Activated CD4-positive, alpha-beta memory T cell treated with anti-CD3 and anti-CD28 coated beads for 36 hours (primary cell): ENCODE measurements at regions not wholly inside any gene's neighbourhood (a gene's known extent, or its start where the extent isn't known, plus 50 kb on each side); places are given as distances from the start of the nearest gene placed in this dataset.
"Not testable (repeated sequence)": the region's sequence is repeated elsewhere in the genome, so short reads cannot be mapped to it uniquely, and the experiment has no call there.

ENCODE experiments used
- CTCF ChIA-PET: fragments of 350-600 bp; sonication (Branson Sonifier 250); formaldehyde crosslinking; loops from one replicate; lab custom pipeline; 2021; ENCODE audit warnings: antibody characterized with exemption, inconsistent platforms; lab: Charles Lee
- POLR2A ChIA-PET: fragments of 350-600 bp; sonication (Branson Sonifier 250); formaldehyde crosslinking; loops from one replicate; lab custom pipeline; 2021; ENCODE audit warnings: antibody characterized with exemption; lab: Charles Lee
- DNase-seq: peaks from one replicate; pipeline ENCODE4 v3.0.0-alpha.2; 2020
- H3K27ac Mint-ChIP-seq: one replicate; pipeline ENCODE4 v1.8.0; 2021; ENCODE audit warnings: mixed read lengths
- H3K27me3 Mint-ChIP-seq: one replicate; pipeline ENCODE4 v1.8.0; 2021; ENCODE audit warnings: mixed read lengths
- H3K36me3 Mint-ChIP-seq: one replicate; pipeline ENCODE4 v1.8.0; 2021; ENCODE audit warnings: mixed read lengths
- H3K4me1 Mint-ChIP-seq: one replicate; pipeline ENCODE4 v1.8.0; 2021; ENCODE audit warnings: low read depth, mixed read lengths
- H3K4me3 Mint-ChIP-seq: one replicate; pipeline ENCODE4 v1.8.0; 2021; ENCODE audit warnings: mild to moderate bottlenecking, mixed read lengths
- H3K9me3 Mint-ChIP-seq: one replicate; pipeline ENCODE4 v1.8.0; 2021; ENCODE audit warnings: mixed read lengths
- intact Hi-C: fragments of 100-400 bp; cut with micrococcal nuclease; formaldehyde crosslinking; loops from one replicate; pipeline ENCODE4 v1.15.1; 2023

DNA sequence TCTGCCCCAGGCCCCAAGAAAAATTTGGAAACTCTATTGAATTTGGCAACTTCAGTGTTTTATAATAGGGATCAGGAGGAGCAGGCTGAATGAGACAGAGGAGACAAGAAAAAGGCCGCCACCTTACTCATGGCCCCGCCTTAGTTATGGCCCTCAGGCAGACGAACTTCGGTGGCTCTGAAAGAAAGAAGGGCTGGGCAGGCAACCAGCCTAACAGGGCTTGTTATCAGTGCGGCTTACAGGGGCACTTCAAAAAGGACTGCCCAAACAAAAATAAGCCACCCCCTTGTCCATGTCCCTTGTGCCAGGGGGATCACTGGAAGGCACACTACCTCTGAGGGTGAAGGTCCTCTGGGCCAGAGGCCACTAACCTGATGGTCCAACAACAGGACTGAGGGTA is 146.3 kb upstream of the ATF7IP start:
- CTCF ChIA-PET, result no interaction called here
- no peaks in the 10 kb centered on the region for H3K27me3 Mint-ChIP-seq
- no peak overlapping the region for H3K27ac Mint-ChIP-seq
- intact Hi-C loops, result no loop called here
- peaks cover 23% of the 10 kb centered on the region for H3K9me3 Mint-ChIP-seq
- no peak for DNase-seq
- POLR2A ChIA-PET, result no interaction called here
- H3K4me1 Mint-ChIP-seq, result peaks cover 35% of the 10 kb centered on the region
- H3K4me3 Mint-ChIP-seq, result no peak overlapping the region
- peaks cover 12% of the 10 kb centered on the region for H3K36me3 Mint-ChIP-seq

DNA sequence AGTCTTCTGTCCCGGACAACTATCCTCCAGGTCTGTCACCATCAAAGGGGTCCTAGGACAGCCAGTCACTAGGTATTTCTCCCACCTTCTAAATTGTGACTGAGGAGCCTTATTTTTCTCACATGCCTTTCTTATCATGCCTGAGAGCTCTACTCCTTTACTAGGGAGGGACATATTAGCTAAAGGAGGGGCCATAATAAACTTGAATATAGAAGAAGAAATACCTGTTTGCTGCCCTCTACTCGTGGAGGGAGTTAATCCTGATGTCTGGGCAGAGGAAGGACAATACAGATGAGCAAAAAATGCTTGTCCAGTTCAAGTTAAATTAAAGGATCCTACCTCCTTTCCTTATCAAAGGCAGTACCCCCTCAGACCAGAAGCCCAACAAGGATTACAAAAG is 145.8 kb upstream of the ATF7IP start:
- Mint-ChIP-seq H3K36me3 (peaks cover 12% of the 10 kb centered on the region), H3K9me3 (peaks cover 23% of the 10 kb centered on the region), H3K4me1 (peaks cover 35% of the 10 kb centered on the region)
- intact Hi-C loops, result loop anchor here (2.0 kb wide), 1 partner anchor 555 kb away; a partner anchor contains a TSS
- H3K4me3 Mint-ChIP-seq, DNase-seq, H3K27ac Mint-ChIP-seq, H3K27me3 Mint-ChIP-seq, CTCF ChIA-PET: not testable (repeated sequence)
- POLR2A ChIA-PET, result interaction anchor here (1.0 kb wide), 1 partner anchor 551 kb away, joined by 3 read pairs; a partner anchor contains a TSS

DNA sequence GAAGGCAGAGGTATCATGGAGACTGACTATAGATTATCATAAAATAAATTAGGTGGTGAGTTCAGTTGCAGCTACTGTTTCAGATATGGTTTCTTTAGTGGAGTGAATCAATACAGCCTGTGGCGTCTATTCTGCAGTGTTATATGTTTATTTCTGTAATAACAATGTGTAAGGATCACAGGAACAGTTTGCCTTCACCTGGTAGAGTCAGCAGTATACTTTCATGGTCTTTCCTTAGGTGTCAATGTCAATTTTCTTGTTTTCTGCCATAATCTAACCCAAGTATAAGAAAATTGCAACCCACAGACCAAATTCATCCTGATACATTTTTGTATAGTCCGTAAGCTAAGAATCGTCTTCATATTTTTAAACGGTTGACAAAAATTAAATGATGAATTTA is 140.4 kb upstream of the ATF7IP start:
- H3K9me3 Mint-ChIP-seq, result peaks cover 19% of the 10 kb centered on the region
- ChIA-PET POLR2A (no interaction called here), CTCF (interaction anchor here (0.6 to 1.1 kb wide), 5 partner anchors 13 to 492 kb away, joined by 3 read pairs; no protein-coding TSS in a partner anchor)
- H3K27ac Mint-ChIP-seq, result no peak overlapping the region
- H3K27me3 Mint-ChIP-seq, result no peaks in the 10 kb centered on the region
- intact Hi-C loops, result no loop called here
- H3K4me3 Mint-ChIP-seq, result no peak overlapping the region
- DNase-seq, result no peak
- H3K4me1 Mint-ChIP-seq, result peaks cover 15% of the 10 kb centered on the region
- peaks cover 12% of the 10 kb centered on the region for H3K36me3 Mint-ChIP-seq

DNA sequence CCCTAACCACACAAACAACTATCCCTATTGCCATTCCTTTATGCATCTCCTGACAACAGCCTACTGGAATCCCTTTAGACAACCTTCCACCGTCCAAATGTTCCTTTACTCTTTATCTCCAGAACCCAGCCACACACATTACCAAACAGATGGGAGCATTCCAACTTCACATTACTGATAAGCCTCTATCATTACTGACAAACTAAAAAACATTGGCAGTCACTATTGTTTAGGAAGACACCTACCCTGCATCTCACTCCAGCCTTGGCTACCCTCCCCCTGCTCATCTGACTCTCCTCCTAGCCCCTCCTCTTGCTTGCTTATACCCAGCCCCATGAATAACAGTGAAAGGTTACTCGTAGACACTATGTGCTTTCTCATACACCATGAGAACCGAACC is 130.3 kb upstream of the ATF7IP start:
- intact Hi-C loops, result loop anchor here (5.0 kb wide), 1 partner anchor 537 kb away; a partner anchor contains a TSS
- POLR2A ChIA-PET, H3K4me3 Mint-ChIP-seq: not testable (repeated sequence)

DNA sequence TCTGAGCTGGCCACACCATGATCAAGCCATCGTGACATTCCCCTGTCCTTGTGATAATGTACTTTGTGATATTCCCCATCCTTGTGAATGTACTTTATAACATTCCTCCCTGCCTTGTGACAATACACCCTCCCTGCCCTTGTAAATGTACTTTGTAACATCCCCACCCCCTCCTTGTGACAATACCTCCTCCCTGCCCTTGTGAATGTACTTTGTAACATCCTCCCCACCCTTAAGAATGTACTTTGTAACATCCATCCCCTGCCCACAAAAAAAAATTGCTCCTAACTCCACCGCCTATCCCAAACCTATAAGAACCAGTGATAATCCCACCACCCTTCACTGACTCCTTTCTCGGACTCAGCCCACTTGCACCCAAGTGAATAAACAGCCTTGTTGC is 128.8 kb upstream of the ATF7IP start:
- H3K27ac Mint-ChIP-seq, H3K27me3 Mint-ChIP-seq, H3K36me3 Mint-ChIP-seq, H3K9me3 Mint-ChIP-seq, H3K4me3 Mint-ChIP-seq, DNase-seq, POLR2A ChIA-PET: not testable (repeated sequence)
- CTCF ChIA-PET, result interaction anchor here (1.0 to 2.4 kb wide), 2 partner anchors 382 to 428 kb away, joined by 3 to 26 read pairs; no protein-coding TSS in a partner anchor
- intact Hi-C loops, result loop anchor here (5.0 kb wide), 1 partner anchor 536 kb away; a partner anchor contains a TSS
- peaks cover 24% of the 10 kb centered on the region for H3K4me1 Mint-ChIP-seq

More for the DNA sequence above, 130.3 kb upstream of the ATF7IP start:
- H3K9me3 Mint-ChIP-seq, result peaks cover 19% of the 10 kb centered on the region
- H3K27me3 Mint-ChIP-seq, DNase-seq, H3K27ac Mint-ChIP-seq, H3K36me3 Mint-ChIP-seq, CTCF ChIA-PET: not testable (repeated sequence)
- peaks cover 17% of the 10 kb centered on the region for H3K4me1 Mint-ChIP-seq

DNA sequence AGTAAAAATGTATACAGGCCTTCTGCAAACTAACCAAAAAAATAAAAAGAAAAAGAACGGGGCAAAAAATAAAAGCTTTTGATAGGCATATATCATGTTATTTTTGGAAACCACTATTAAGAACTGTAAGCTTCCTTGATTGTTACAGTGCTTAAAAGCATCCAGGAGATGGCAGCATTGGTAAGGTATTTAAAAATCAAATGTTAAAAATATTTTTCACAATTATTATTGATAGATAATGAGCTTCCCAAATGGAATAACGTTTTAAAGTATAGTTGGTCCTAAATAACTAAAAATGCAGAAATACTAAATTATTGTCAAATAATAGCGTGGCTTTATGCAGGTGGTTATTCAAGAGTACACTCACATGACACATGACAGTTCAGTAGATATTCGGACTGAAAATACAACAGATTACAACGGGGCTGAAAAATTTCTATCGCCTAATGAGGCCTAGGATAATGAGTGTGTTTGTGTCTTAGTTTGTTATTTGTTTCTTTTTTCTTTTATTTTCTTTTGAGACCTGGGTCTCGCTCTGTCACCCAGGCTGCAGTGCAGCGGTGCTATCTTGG is 127.2 kb upstream of the ATF7IP start:
- Mint-ChIP-seq H3K27ac (no peak overlapping the region), H3K4me1 (peaks cover 24% of the 10 kb centered on the region), H3K36me3 (peaks cover 10% of the 10 kb centered on the region), H3K27me3 (no peaks in the 10 kb centered on the region), H3K9me3 (peaks cover 5% of the 10 kb centered on the region), H3K4me3 (no peak overlapping the region)
- ChIA-PET CTCF (interaction anchor here (0.6 to 4.3 kb wide), 42 partner anchors 13 to 531 kb away, joined by 3 to 58 read pairs (median 4); partner anchors contain the start of gene ATF7IP), POLR2A (interaction anchor here (2.8 kb wide), 1 partner anchor 127 kb away, joined by 11 read pairs; the partner anchor contains the start of gene ATF7IP)
- intact Hi-C loops, result loop anchor here (1.0 to 5.0 kb wide), 7 partner anchors 180 to 534 kb away; a partner anchor contains a TSS
- DNase-seq, result no peak

DNA sequence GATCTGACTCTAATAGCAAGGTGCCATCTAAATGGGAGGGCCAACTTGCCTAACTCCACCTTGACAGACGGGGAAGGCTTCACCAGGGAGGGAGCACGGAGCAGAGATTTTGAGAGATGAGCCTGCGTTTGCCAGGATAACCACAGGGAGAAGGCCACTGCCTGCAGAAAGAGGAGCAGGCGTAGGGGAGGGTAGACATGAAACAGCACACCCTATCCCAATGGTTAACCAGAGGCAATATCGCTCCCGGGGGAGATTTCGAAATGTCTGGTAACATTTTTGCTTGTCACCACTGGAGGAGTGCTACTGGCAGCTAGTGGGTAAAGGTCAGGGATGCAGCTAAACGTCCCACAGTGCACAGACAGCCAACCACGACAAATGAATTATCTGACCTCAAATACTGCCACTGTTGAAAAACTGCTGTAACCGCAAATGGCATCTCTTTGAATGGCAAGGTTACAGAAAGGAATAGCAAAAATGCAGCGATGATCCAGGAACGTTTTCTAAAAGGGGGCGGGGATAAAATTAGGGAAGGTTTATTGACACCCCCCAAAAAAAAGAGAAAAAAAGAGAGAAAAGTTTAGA is 126.0 kb upstream of the ATF7IP start:
- H3K27me3 Mint-ChIP-seq, result no peaks in the 10 kb centered on the region
- H3K27ac Mint-ChIP-seq, result peak overlapping the region; percentile 74
- H3K36me3 Mint-ChIP-seq, result peaks cover 13% of the 10 kb centered on the region
- ChIA-PET POLR2A (interaction anchor here (2.8 kb wide), 1 partner anchor 126 kb away, joined by 11 read pairs; the partner anchor contains the start of gene ATF7IP), CTCF (interaction anchor here (0.8 to 4.3 kb wide), 14 partner anchors 9 to 478 kb away, joined by 3 to 58 read pairs (median 4); partner anchors contain the start of gene ATF7IP)
- intact Hi-C loops, result loop anchor here (1.0 to 5.0 kb wide), 4 partner anchors 17 to 533 kb away; partner anchors contain the start of gene ATF7IP
- peak overlapping the region; percentile 69 for H3K4me3 Mint-ChIP-seq
- peaks cover 12% of the 10 kb centered on the region for H3K9me3 Mint-ChIP-seq
- DNase-seq, result peak; percentile 62
- H3K4me1 Mint-ChIP-seq, result peaks cover 24% of the 10 kb centered on the region

DNA sequence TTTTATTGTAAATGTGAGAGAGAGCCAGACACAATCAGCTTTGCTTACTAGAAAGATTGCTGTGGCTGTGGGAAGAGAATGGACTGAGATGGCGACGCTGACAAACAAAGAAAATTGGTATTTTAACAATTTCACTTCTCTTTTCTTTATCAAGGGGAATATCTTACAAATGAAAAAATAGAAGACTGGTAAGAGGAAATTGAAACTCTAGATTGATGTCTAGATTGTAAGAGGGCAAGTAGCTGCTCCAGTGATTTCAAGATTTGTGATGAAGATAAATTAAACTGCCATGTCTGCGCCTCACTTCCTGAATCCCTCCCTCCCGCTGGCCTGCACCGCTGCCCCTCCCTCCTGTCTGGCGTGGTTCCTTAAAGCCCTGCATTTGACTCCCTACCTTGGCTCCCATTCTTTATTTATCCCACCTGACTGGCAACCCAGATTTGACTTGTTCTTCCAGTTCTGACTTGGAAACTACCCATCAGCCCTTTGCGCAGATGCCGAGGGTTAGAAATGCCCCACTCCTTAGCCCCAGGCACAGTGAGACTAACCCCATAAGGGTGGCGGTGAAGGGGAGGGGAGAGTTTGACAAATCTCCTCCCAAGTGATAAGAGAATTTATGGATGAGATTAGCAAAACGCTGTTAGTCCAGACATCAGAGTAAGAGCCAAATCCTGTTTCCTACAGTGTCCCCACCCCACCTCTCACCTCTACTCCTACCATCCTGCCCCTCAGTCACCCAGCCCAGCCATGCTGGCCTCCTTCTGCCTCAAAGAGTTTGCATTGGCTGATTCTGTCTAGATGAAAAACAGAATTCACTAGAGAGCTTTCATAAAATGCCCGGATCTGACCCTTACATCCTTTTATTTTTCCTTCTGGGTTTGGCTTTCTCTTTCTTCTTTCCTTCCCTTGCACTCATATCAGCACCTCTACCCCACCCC is 125.3 kb upstream of the ATF7IP start:
- ChIA-PET POLR2A (interaction anchor here (1.6 to 2.8 kb wide), 2 partner anchors 11 to 125 kb away, joined by 3 to 11 read pairs; partner anchors contain the start of gene ATF7IP), CTCF (interaction anchor here (0.6 to 4.3 kb wide), 14 partner anchors 10 to 478 kb away, joined by 3 to 58 read pairs (median 4); partner anchors contain the start of gene ATF7IP)
- Mint-ChIP-seq H3K4me3 (peak overlapping the region; percentile 69), H3K9me3 (peaks cover 14% of the 10 kb centered on the region), H3K27me3 (no peaks in the 10 kb centered on the region), H3K36me3 (peaks cover 13% of the 10 kb centered on the region), H3K27ac (peak overlapping the region; percentile 74), H3K4me1 (peaks cover 24% of the 10 kb centered on the region)
- DNase-seq, result peak; percentile 29
- intact Hi-C loops, result loop anchor here (1.0 to 5.0 kb wide), 4 partner anchors 16 to 532 kb away; partner anchors contain the start of gene ATF7IP

DNA sequence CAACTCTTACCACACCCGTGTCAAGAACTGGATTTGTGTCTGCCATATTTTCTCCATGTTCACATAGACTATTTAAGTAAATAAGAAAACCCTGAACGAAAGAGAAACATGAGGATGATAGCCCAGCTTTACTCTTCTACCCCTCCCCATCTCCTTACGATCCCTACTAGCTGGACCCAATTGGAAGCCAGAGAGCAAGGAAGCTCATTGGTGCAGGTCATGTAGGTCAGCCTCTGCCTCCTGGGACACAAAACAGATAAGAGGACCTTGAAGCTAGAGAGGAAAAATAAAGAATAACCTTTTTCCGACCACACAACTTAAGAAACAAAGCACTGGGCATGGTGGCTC is 124.6 kb upstream of the ATF7IP start:
- peaks cover 13% of the 10 kb centered on the region for H3K36me3 Mint-ChIP-seq
- DNase-seq, result no peak
- CTCF ChIA-PET, result interaction anchor here (0.6 to 4.3 kb wide), 5 partner anchors 10 to 213 kb away, joined by 3 to 58 read pairs (median 4); partner anchors contain the start of gene ATF7IP
- peaks cover 14% of the 10 kb centered on the region for H3K9me3 Mint-ChIP-seq
- H3K4me3 Mint-ChIP-seq, result peak overlapping the region; percentile 69
- intact Hi-C loops, result no loop called here
- POLR2A ChIA-PET, result interaction anchor here (1.6 kb wide), 1 partner anchor 11 kb away, joined by 3 read pairs; no protein-coding TSS in a partner anchor
- H3K4me1 Mint-ChIP-seq, result peaks cover 24% of the 10 kb centered on the region
- H3K27me3 Mint-ChIP-seq, result no peaks in the 10 kb centered on the region
- H3K27ac Mint-ChIP-seq, result peak overlapping the region; percentile 74

DNA sequence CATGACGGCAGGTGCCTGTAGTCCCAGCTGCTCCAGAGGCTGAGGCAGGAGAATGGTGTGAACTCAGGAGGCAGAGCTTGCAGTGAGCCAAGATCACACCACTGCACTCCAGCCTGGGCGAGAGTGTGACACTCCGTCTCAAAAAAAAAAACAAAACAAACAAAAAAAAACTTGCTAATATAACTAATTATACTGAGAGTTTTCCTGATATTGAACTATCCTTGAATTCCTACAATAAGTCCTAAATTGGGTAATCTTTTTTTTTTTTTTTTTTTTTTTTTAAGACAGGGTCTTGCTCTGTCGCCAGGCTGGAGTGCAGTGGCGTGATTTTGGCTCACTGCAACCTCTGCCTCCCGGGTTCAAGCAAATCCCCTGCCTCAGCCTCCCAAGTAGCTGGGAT is 122.7 kb upstream of the ATF7IP start:
- DNase-seq, H3K4me3 Mint-ChIP-seq, POLR2A ChIA-PET, intact Hi-C loops, H3K27me3 Mint-ChIP-seq, H3K27ac Mint-ChIP-seq, CTCF ChIA-PET: not testable (repeated sequence)
- peaks cover 24% of the 10 kb centered on the region for H3K4me1 Mint-ChIP-seq
- H3K36me3 Mint-ChIP-seq, result peaks cover 13% of the 10 kb centered on the region
- H3K9me3 Mint-ChIP-seq, result peaks cover 14% of the 10 kb centered on the region

DNA sequence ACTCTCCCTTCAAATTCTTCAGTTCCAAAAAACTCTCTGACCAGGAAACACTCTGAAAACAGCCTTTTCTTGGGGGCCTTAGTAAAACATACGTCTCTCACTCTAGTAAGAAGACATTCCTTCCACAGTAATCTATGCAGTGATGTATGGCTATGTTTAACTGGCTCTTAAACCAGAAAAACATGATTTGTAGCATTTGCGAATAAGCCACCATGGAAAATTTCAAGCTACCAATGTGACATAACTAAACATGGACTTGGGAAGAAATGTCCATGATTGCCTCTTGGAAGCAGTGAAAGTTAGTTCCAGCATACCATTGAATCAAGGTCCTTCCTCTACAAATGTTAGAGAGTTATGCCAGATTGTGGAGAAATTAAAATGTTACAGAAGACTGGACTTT is 121.5 kb upstream of the ATF7IP start:
- no peak for DNase-seq
- H3K9me3 Mint-ChIP-seq, result peaks cover 14% of the 10 kb centered on the region
- H3K27ac Mint-ChIP-seq, result no peak overlapping the region
- no peak overlapping the region for H3K4me3 Mint-ChIP-seq
- peaks cover 13% of the 10 kb centered on the region for H3K36me3 Mint-ChIP-seq
- no peaks in the 10 kb centered on the region for H3K27me3 Mint-ChIP-seq
- peaks cover 19% of the 10 kb centered on the region for H3K4me1 Mint-ChIP-seq
- POLR2A ChIA-PET, result no interaction called here
- CTCF ChIA-PET, result no interaction called here
- intact Hi-C loops, result no loop called here
